A549 (cell line): ENCODE measurements at regions not wholly inside any gene's neighbourhood (a gene's known extent, or its start where the extent isn't known, plus 50 kb on each side); places are given as distances from the start of the nearest gene placed in this dataset.

Experiments used
- BHLHE40 ChIP-seq: IDR thresholded peaks from 2 replicates; pipeline ENCODE4 v1.6.1; 2012; ENCODE audit warnings: low read depth, low read length, inconsistent platforms
- CTCF ChIP-seq: fragments of >200 bp; sonication (Bioruptor Twin); formaldehyde crosslinking; IDR thresholded peaks from 3 replicates; pipeline ENCODE4 v1.5.1; 2016
- E2F6 ChIP-seq: IDR thresholded peaks from 2 replicates; pipeline ENCODE4 v1.6.1; 2012; ENCODE audit warnings: low read depth, borderline replicate concordance
- EP300 ChIP-seq, 2 experiments: fragments of >200 bp; sonication (Bioruptor Twin); formaldehyde crosslinking; IDR thresholded peaks; 2 replicates in 1 of 2; 3 replicates in 1 of 2; pipeline ENCODE4 v1.6.1; 2016 to 2017
- HOXB13 ChIP-seq: fragments of 250-450 bp; sonication (Bioruptor Pico); IDR thresholded peaks from 2 replicates; pipeline ENCODE4 v1.5.0; 2020; ENCODE audit warnings: low read depth, mild to moderate bottlenecking, moderate library complexity
- JUNB ChIP-seq: fragments of >200 bp; sonication (Bioruptor Twin); formaldehyde crosslinking; IDR thresholded peaks from 2 replicates; pipeline ENCODE4 v1.6.1; 2016
- KDM1A ChIP-seq: fragments of 200-600 bp; sonication (generic); IDR thresholded peaks from 2 replicates; pipeline ENCODE4 v1.6.1; 2016; ENCODE audit warnings: low read depth, mild to moderate bottlenecking
- MYC ChIP-seq: IDR thresholded peaks from 2 replicates; pipeline ENCODE4 v1.6.1; 2012; ENCODE audit warnings: mild to moderate bottlenecking, inconsistent platforms, low read length, improper control_type of control experiment, borderline replicate concordance
- NPAS2 ChIP-seq: fragments of 250-450 bp; sonication (Bioruptor Pico); IDR thresholded peaks from 2 replicates; pipeline ENCODE4 v1.8.0; 2022; ENCODE audit warnings: mild to moderate bottlenecking, moderate library complexity, borderline replicate concordance
- PBX3 ChIP-seq: IDR thresholded peaks from 2 replicates; pipeline ENCODE4 v1.6.1; 2012
- REST ChIP-seq: fragments of 200-600 bp; sonication (generic); IDR thresholded peaks from 2 replicates; pipeline ENCODE4 v1.6.1; 2016; ENCODE audit warnings: antibody characterized with exemption, mild to moderate bottlenecking, moderate library complexity

GRCh38 chr5:90084342-90084741 is 325.2 kb downstream of the CETN3 start:
- TF ChIP-seq E2F6, result no peak
- TF ChIP-seq PBX3, result no peak
- no peak for TF ChIP-seq CTCF
- TF ChIP-seq MYC, result no peak
- TF ChIP-seq BHLHE40, result no peak
- TF ChIP-seq NPAS2, result no peak
- TF ChIP-seq REST, result no peak
- TF ChIP-seq KDM1A, result no peak
- TF ChIP-seq EP300 (IDR thresholded peaks at IDR 0.05), result no peak
- no peak for TF ChIP-seq HOXB13
- TF ChIP-seq JUNB, result no peak
